Hypothalamus (tissue), 51 donors: ENCODE measurements at regions not wholly inside any gene's neighbourhood (a gene's known extent, or its start where the extent isn't known, plus 50 kb on each side); places are given as distances from the start of the nearest gene placed in this dataset.
"Not testable (repeated sequence)": the region's sequence is repeated elsewhere in the genome, so short reads cannot be mapped to it uniquely, and the experiment has no call there.

Experiments used
- DNase-seq, 51 donors: peaks; one replicate each; lab custom pipeline; 2025; lab: John Stamatoyannopoulos, UW

DNA sequence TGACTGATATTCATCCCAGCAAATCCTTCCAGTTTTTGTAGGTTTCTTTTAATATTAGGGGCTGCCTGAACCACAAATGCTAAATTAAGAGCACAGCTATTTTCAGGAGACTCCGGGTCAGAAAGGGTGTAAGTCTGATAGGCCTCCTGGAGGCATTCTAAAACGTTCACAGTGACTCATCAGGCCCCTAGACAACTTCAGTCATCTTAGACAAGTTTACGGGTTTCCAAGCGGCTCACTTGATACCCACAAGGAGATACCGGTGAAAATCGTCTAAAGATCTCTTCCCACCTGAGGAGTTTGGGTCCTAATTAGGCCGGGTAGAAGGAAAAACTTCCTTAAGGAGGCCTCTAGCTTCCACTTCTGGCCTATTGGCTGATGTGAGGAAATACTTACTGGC is 342.7 kb upstream of the USP9Y start:
- no peak for DNase-seq

DNA sequence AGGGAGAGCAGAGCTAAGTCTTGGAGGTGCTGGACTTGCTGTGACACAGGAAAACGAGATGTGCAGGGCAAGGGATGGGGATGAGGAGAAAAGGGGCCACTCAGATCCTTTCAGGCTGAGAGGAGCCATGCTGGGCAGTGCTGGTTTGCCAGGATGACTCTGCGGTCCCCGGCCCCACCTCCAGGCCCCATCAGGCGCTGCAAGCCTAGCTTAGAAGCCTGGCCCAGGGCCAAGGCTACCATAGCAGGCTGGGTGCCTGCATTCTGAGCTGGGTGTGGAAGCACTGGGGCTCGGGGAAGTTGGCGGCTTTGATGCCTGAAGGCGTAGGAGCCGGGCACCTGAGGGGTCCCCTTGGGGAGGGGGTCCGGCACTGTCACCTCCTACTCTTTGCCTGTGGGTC is 341.2 kb upstream of the USP9Y start:
- peak in 1 of 51 donors; percentile 0 for DNase-seq

DNA sequence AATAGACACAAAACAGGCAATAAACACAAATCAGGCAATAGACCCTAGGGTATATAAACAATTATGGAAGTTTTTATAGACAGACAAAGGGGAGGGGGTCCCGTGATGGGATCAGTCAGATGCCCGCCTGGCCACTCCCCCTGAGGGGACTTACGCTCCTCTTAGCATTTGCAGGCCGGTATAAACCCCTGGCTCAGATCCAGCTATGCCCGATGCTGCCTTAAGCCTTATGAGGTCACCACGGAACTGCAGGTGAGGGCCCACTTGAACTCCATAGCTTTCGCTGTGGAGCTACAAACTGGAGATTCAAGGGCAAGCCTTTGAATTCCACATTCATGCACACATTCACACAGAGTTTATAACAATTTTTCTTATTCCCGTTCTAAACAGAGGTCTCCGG is 340.5 kb upstream of the USP9Y start:
- DNase-seq = no peak

DNA sequence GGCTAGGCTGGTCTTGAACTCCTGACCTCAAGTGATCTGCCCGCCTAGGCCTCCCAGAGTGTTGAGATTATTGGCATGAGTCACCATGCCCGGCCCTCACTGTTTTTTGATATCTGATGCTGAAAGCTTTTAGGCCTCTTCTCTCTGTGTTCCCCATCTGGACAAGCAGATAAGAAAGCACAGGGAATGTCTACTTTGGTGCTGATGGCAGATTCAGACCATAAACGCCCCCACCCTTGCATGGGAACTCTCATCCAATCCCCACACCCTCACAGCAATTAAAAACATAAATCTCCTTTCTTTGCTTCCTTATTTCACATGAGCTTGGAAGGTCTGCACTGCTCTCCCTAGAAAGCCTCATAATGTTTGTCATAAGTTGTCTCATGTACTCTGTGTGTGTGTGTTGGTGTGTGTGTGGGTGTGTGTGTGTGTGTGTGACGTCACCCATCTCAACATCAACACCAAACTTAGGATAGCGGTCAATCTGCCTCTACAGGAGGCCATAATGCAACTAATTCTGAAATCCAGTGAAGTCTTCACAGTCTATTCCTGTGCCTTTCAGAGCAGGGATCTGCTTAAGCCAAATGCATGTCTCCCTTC is 335.6 kb upstream of the USP9Y start:
- DNase-seq = no peak

DNA sequence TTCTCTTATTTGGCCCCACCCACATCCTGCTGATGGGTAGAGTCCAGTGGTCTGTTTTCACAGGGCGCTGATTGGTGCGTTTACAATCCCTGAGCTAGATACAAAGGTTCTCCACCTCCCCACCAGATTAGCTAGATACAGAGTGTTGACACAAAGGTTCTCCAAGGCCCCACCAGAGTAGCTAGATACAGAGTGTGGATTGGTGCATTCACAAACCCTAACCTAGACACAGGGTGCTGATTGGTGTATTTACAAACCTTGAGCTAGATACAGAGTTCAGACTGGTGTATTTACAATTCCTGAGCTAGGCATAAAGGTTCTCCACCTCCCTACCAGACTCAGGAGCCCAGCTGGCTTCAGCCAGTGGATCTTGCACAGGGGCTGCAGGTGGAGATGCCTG is 326.4 kb upstream of the USP9Y start:
- DNase-seq = not testable (repeated sequence)

DNA sequence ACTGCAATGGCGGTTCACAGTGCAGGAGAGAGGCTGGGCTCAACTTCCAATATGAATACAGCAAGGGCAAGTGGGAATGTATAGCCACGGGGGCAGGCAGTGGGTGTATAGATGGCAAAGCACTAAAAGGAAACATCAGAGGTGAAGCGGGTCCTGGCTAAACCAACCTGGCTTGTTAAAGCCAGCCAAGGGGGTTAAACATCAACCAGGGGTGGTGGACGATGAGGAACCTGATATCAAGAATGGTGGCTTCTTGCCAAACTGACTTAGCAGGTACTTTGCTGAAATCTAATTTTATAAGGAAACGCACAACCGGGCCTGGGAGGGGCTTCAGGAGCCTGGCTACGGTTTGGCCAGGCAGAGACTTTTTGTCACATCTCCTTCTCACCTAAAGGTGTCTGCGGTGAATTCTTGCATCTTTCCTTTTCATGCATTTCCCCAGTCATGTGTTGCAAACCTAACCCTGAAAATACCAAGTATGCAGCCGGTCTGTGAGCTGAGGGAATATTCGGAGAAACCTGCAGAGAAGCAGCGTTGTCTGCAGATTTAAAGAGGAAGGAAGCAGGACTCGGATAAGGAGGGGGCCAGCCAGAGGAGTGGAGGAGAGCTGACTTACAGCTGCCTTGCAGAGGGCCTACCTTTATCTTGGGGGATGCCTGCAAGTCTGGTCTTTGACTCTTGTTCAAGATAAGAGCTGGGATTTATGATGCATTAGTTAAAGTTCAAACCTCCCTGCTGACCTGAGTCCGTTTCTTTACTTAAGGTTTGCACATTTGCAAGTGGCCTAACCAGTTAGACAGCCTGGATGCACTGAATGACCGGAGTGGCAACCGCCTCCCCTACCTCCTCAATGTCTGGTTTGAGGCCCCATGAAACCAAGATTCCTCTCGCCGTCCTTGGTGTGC is 309.1 kb upstream of the USP9Y start:
- not testable (repeated sequence) for DNase-seq

DNA sequence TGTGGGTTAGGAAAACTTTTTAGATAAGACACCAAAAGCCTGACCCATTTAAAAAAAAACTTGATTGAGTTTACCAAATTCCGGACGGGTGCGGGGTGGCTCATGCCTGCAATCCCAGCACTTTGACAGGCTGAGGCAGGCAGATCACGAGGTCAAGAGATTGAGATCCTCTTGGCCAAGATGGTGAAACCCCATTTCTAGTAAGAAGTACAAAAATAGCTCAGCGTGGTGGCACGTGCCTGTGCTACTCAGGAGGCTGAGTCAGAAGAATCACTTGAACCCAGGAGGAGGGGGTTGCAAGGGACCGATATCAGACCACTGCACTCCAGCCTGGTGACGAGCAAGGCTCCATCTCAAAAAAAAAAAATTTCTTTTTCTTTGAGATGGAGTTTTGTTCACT is 307.8 kb upstream of the USP9Y start:
- no peak for DNase-seq

DNA sequence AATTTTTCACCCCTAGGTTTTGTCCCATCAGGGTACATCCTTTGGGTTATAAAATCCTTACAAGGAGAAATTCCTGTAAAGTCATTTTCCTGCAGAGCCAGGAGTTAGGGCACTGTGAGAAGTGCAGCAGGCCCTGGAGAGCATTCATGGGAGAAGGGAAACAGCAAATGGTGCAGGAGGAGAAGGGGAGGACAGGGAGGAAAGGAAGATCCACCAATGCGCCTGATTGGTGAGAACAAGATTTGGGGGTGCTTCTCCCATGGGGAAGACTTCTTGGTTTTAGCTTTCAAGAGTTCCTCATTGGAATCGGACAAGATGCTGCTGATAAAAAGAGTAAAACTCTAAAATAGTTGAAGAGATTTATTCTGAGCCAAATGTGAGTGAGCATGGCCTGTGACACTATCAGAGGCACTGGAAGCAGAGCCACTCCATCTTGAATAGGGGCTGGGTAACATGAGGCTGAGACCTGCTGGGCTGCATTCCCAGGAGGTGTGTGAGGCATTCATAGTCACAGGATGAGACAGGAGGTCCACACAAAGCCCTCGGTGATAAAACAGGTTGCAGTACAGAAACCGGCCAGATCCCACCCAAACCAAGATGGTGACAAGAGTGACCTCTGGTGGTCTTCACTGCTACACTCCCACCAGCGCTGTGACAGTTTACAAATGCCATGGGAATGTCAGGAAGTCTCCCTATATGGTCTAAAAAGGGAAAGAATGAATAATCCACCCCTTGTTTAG is 305.5 kb upstream of the USP9Y start:
- not testable (repeated sequence) for DNase-seq

DNA sequence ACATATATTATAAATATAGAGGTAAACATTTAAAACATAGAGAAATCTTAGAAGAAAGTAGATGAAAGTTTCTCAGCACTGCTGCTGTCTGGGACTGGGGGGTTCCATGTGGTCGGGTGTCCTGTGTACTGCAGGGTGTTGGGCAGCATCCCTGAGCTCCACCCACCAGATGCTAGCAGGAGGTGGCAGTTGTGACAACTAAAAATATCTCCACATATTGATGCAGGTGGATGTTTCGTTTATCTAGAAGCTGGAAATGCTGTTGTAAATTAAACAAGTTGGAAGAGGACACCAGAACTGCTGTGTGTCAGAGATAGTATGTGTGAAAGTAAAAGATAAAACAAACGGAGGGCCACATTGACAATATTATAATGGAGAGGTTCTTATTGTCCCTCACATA is 297.1 kb upstream of the USP9Y start:
- no peak for DNase-seq

DNA sequence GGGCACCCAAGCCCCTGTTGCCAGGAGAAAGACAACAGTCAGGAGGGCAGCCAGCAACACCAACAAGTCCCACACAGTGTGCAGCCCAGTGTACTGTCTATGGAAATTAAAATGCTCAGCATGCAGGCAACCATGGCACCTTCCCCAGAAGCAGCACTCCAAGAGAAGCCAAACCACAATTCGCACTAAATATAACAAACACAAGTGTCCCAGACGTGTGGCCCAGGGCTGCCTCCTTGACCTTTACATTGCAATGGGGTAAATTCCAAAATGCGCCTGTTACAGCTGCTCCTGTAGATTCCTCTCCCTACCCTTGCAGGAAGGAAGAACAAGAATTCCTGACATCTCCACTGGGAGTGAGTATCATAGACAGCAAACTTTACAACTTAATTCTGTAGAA is 292.8 kb upstream of the USP9Y start:
- no peak for DNase-seq

DNA sequence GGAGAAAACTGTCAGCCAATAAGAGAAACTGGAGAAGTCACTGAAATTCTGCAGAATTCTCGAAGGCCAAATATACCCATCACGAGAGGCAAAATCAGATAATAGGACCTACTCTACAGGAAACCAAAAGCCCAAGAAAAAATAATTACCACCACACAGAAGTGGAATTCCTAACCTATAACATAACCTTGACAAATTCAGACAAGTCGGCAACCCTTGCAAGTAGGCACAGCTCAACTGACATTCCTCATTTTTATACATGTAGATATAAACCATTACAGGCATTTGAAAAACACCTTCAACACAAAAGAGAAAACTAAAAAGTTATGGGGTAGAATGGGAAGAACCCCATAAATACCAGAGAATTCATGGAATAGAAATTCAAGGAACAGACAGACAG is 290.3 kb upstream of the USP9Y start:
- no peak for DNase-seq

DNA sequence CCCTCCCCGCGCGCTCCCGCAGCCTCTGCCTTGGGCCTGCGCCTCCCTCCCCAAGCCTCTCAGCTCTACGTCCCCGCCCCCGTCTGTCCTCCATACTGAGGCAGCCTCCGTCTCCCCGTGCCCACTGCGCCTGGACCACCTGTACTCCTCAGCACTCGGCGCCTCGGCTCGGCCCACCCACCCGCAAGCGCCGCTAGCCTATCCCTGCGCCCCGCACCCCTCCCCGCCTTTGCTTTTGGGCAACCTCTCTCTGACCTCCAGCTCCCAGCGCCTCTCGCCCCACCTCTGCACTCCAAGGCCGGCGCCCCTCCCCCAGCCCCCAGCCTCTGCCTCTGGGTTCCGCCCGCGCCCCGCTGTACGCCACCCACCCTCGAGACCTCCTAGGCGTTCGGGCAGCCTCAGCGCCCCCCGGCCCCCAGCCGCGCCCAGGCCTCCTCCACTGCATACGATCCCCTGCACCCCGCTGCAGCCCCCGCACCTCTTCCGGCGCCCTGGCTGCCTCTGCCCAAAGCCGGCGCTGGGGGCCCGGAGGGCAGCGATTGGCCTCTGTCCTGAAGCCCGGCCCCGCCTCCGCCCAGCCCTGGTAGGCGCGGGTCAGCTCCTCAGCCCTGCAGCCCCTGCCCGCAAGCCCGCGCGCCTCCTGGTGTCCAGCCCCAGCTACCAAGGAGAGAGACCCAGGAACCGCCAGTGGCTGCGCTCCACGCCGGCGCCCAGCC is 279.8 kb upstream of the USP9Y start:
- peak in 15 of 51 donors; percentile 0 to 11 (median 1) for DNase-seq

DNA sequence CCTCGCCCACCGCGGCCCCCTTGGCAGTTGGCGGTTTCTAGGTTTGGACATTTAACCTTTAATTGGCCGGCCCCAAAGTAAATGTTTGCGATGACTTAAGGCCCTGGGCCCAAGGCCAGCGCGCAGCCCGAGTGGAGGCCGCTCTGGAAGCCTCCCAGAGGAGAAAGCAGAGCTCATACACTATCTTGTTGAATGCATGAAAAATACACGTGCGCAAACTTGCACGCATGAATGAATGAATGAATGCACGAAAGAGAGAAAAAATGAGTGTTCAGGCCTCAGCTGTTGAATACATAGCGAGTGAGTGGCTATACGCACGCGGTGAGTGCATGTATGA is 279.3 kb upstream of the USP9Y start:
- peak in 1 of 51 donors; percentile 0 for DNase-seq

DNA sequence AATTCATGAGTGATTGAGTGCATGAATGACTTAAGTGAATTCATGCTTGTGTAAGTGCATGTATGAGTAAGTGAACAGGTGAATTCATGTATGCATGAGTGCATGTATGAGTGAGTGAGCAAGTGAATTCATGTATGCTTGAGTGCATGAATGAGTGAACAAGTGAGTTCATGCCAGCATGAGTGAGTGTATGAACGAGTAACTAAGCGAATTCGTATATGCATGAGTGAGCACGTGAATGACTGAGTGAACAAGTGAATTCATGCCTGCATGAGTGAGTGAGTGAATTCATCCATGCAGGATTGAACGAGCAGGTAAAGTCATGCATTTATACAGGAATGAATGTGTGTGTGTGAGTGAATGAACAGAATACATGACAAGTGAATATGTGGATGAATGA is 278.5 kb upstream of the USP9Y start:
- no peak for DNase-seq

DNA sequence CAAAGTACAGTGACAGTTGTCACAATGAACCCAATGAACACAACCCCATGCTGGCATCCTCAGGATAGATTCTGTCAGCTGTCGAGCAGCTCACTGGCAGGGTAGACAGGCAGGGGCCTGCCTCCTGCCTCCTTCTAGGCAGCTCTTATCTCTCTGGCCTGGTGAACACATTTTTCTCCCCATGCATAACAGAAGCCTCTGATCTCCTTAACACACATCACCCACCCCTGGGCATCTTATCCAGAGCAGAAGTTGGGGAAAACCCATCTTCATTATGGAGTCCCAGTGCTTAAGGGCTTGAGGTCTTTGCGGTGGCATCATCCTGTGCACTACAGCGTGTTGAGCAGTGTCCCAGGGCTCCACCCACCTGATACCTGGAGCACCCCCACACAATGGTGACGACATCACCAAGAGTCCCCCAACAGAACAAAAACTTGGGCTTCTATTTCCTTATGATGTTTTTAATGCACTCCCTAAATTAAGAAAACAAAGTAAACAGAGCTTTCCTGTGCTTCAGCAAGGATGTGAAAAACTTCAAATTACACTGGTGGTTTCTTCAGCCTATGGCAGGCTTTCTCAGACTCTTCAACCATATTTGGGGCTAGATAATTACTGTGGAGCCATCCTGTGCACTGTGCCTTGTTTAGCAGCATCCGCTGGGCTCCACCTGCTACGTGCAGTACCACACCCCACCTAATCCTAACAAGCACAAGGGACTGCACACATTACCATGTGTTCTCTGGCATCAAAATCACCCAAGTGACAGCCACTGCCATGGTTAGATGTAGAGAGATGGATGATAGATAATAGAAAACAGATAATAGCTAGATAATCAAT is 277.4 kb upstream of the USP9Y start:
- no peak for DNase-seq

DNA sequence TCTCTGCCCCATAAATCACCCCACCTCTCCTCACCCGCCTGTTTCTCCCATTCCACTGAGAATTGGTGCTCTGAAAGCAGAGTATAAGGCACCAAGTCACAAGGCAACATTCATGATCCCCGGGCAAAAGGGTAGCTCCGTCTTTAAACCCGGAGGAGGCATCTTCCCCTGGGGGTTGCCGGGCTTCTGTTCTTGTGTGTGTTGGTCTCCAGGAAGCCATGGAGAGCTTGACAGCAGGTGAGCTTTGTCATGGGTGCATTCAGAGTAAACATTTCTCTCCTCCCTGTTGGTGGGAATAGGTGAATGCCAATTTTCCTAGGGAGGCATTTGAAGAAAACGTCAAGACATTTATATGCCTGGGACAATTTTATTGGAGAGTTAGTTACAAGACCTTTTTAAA is 275.5 kb upstream of the USP9Y start:
- no peak for DNase-seq

DNA sequence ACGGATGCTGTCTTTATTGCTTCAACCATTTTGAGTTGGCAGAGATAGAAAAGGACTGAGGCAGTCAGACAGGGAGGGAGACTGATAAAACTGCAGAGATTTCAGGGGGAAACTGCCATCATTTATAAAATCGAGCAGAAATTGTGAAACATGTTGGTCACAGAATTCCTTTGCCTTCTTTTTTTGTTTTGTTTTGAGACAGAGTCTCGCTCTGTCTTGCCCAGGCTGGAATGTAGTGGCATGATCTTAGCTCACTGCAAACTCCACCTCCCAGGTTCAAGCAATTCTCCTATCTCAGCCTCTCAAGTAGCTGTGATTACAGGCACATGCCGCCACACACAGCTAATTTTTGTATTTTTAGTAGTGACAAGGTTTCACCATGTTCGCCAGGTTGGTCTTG is 273.7 kb upstream of the USP9Y start:
- DNase-seq = no peak

DNA sequence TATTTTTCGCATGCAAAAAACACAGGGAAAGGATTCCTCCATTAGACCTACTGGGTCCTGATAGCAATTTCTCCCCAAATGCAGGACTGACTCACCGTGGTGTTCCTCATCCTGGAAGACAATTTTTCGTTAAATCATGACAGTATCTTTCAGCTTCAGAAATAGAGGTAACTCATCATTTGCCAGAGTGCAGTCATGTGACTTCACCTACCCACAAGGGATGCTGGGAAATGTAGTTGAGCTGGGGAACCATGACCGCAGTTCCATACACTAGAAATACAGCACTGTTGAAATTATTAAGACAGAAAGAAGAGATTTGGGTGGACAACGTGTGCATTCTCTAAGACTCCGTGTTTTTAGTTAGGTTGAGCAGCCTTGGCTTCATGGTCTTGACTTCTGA is 269.5 kb upstream of the USP9Y start:
- peak in 4 of 51 donors; percentile 0 to 7 (median 0) for DNase-seq

DNA sequence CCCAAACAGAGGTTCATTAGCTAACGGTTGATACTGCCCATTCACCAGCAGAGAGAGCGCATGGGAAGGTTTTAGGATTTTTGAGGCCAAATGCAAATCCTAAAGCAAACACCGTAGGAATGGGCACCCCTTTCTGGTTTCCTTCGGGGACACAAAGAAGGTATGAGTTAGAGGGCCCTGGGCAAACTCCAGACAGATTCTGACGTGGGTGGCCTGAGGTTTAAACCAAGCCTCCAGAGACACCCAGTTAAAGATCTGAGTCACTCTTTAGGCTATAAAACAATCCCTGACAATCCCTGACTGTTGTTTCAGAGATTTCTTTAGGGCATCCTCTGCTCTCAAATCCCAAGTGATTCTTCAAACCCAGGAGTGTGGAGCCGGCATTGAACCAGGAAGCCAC is 262.2 kb upstream of the USP9Y start:
- DNase-seq = not testable (repeated sequence)

DNA sequence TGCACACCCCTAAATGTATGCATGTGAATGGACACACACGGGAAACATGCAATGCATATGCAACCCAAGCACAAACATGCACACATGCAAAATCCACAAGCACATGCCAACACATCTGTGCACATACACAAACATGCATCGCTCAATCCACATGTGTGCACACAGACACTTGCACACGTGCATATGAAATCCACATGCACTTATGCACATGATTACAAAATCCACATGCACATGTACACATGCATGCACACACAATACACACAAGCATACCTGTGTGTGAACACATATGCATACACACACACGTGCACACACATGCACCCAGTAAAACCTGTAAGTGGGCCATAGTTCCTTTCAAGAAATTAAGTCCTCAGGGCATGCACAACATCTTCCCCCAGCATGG is 256.8 kb upstream of the USP9Y start:
- DNase-seq = no peak
